MM.1S (cell line): ENCODE measurements at regions not wholly inside any gene's neighbourhood (a gene's known extent, or its start where the extent isn't known, plus 50 kb on each side); places are given as distances from the start of the nearest gene placed in this dataset.

Experiments
- EZH2 ChIP-seq: fragments of 300-600 bp; sonication (generic); optimal IDR thresholded peaks from 2 replicates; pipeline ENCODE3; 2017; ENCODE audit warnings: low read depth, mild to moderate bottlenecking, antibody characterized with exemption, low read length, mixed read lengths
- TF ChIP-seq, protein P1 (sequence below): fragments of 300-600 bp; sonication (generic); IDR thresholded peaks from 2 replicates; pipeline ENCODE4 v1.5.1; 2016; ENCODE audit warnings: antibody characterized with exemption, low read length, mixed read lengths

DNA sequence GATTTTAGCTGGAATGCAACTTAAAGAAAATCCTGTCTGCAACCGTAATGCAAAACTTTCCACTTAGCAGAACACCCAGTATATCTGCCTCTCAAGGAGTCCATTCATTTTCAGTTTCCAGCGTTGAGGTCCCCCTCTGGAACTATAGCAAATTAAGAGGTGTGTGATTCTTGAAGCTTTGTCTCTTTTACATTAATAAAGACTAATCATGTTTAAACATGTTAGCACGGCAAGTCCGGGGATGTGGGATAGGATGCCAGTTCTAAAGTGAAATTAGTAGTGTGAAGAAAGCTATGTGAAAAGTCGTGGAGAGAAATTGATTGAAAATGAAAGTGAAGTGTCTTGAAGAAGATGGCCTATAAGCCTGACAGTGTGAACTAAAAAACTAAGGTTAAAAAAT, 429.1 kb downstream of the NR2F1-AS1 start:
- TF ChIP-seq, protein P1, sequence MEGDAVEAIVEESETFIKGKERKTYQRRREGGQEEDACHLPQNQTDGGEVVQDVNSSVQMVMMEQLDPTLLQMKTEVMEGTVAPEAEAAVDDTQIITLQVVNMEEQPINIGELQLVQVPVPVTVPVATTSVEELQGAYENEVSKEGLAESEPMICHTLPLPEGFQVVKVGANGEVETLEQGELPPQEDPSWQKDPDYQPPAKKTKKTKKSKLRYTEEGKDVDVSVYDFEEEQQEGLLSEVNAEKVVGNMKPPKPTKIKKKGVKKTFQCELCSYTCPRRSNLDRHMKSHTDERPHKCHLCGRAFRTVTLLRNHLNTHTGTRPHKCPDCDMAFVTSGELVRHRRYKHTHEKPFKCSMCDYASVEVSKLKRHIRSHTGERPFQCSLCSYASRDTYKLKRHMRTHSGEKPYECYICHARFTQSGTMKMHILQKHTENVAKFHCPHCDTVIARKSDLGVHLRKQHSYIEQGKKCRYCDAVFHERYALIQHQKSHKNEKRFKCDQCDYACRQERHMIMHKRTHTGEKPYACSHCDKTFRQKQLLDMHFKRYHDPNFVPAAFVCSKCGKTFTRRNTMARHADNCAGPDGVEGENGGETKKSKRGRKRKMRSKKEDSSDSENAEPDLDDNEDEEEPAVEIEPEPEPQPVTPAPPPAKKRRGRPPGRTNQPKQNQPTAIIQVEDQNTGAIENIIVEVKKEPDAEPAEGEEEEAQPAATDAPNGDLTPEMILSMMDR, result no peak
- TF ChIP-seq EZH2, result no peak
